AG10803 (cell line): ENCODE measurements at regions not wholly inside any gene's neighbourhood (a gene's known extent, or its start where the extent isn't known, plus 50 kb on each side); places are given as distances from the start of the nearest gene placed in this dataset.

Source experiments
- DNase-seq: peaks from one replicate; pipeline ENCODE4 v3.0.0; 2010; ENCODE audit warnings: low read depth
- H3K4me3 ChIP-seq: 2 replicates; pipeline ENCODE4 v1.5.1; 2011; ENCODE audit warnings: mild to moderate bottlenecking, low read length, control low read depth
- CTCF ChIP-seq: conservative IDR thresholded peaks from 2 replicates; pipeline ENCODE4 v1.5.1; 2011; ENCODE audit warnings: mild to moderate bottlenecking, low read length, control low read depth, inconsistent platforms

- TF ChIP-seq CTCF: no peak
- no peak for DNase-seq
- H3K4me3 ChIP-seq: no peak overlapping the region
These were observed 301.3 kb downstream of the CSNK1G3 start for GRCh38 chr5:123813264-123813663.

- no peak for TF ChIP-seq CTCF
- no peak overlapping the region for H3K4me3 ChIP-seq
- no peak for DNase-seq
These were observed 299.9 kb downstream of the CSNK1G3 start for GRCh38 chr5:123811831-123812230.

GRCh38 chr5:123810746-123811340, 298.9 kb downstream of the CSNK1G3 start:
- H3K4me3 ChIP-seq: no peak overlapping the region

GRCh38 chr5:123810253-123810652, 298.3 kb downstream of the CSNK1G3 start:
- DNase-seq: no peak
- H3K4me3 ChIP-seq: no peak overlapping the region
- no peak for TF ChIP-seq CTCF

More at GRCh38 chr5:123810746-123811340, 298.9 kb downstream of the CSNK1G3 start:
- DNase-seq: no peak
- no peak for TF ChIP-seq CTCF

- DNase-seq: no peak
- H3K4me3 ChIP-seq: no peak overlapping the region
- TF ChIP-seq CTCF: no peak
These were observed 297.7 kb downstream of the CSNK1G3 start for GRCh38 chr5:123809594-123810221.

GRCh38 chr5:123808461-123809380, 296.7 kb downstream of the CSNK1G3 start:
- no peak overlapping the region for H3K4me3 ChIP-seq
- TF ChIP-seq CTCF: no peak

More at GRCh38 chr5:123808461-123809380, 296.7 kb downstream of the CSNK1G3 start:
- no peak for DNase-seq
